Muscle of arm (tissue), 1 donor: ENCODE measurements at regions not wholly inside any gene's neighbourhood (a gene's known extent, or its start where the extent isn't known, plus 50 kb on each side); places are given as distances from the start of the nearest gene placed in this dataset.

Experiments used
- DNase-seq: peaks from one replicate; pipeline ENCODE4 v3.0.0-alpha.2; 2013

GRCh38 chr3:9301091-9301490, 51.6 kb upstream of the SRGAP3 start:
- no peak for DNase-seq

- no peak for DNase-seq
Measured at GRCh38 chr3:9301798-9302197, 52.4 kb upstream of the SRGAP3 start.

GRCh38 chr3:9302425-9303181, 53.2 kb upstream of the SRGAP3 start:
- peak; percentile 90 for DNase-seq

DNA sequence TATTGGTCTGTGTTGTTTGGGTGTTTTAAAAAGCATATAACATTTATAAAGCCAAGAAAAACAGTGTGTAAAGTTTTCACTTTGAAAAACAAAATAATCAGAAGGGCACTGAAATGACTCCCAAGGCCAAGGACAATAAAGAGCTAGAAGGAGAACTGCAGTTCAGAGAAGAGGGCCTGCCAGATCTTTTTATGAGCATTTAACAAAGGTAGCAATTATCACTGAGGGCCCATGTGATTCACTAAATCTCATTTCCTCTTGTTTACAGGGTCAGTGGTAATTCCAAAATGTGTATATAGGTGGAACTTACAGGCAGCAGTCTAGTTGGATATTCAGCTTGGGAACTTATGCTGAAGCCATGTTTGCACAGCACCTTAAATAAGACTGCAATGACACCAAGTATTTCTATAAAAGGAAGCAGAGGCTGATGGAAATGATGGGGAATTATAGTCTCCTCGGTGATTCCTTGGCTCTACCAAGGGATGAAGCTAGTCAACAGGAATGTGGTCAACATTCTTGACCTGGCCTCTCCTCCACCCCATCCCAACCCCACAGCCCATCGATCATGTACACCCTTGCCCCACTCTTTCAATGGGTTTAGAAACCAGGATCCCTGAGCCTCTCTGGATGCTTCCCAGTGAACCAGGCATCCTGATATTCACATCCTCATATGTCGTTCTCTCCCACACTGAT, 54.4 kb upstream of the THUMPD3 start:
- DNase-seq: no peak

GRCh38 chr3:9310043-9310442, 52.8 kb upstream of the THUMPD3 start:
- DNase-seq: no peak

DNA sequence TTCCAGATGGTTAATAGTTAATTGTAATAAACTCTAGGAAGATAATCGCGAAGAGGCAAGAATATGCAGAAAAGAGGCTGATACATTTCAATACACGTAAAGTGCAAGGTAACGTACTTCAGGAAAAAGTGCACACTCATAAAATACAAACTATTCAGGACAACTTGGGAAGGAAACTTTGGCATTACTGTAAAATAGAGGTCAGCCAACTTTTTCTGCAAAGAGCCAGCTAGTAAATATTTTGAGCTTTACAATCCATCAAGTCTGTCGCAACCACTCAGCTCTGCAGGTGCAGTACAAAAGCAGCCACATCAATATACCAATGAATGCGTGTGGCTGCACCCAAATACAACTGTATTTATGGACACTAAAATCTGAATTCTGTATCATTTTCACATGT, 51.6 kb upstream of the THUMPD3 start:
- no peak for DNase-seq
